ENCODE measurements at regions not wholly inside any gene's neighbourhood (a gene's known extent, or its start where the extent isn't known, plus 50 kb on each side); places are given as distances from the start of the nearest gene placed in this dataset.
A peak's percentile ranks its signal among the peaks of the same experiment; 100 is the strongest.

DNA sequence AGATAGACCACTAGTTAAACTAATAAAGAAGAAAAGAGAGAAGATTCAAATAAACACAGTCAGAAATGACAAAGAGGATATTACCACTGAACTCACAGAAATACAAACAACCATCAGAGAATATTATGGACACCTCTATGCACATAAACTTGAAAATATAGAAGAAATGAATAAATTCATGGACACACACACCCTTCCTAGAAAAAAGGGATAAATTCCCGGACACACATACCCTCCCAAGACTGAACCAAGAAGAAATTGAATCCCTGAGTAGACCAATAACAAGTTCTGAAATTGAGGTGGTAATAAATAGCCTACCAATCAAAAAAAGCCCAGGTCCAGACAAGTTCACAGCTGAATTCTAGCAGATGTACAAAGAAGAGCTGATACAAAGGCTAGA lies 187.9 kb downstream of the SEC23A start:
- no peak for DNase-seq
- in situ Hi-C loops (cut with MboI; ENCODE audit: low pct_unique_long_range_greater_than_20kb, low sequenced_read_pairs): no loop called here

DNA sequence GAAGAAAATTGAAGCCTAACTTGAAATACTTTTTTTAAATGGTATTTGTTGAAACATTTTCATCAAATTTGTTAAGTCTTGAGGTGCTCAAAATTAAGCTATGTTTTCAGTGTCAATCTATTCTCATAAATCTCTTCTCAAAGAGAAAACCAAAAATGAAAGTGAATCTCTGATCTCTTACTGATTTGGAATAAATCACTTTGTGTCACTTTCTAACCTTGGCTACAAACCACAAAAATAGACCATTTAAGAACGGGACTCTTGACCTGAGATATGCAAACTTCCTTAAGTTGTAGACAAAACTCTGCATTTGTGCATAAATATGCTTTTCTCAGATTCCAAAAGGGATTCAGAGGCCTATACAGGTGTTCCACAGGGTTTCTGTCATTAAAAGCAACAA lies 192.9 kb downstream of the SEC23A start:
- in situ Hi-C loops (cut with MboI; ENCODE audit: low pct_unique_long_range_greater_than_20kb, low sequenced_read_pairs): no loop called here
- no peak for DNase-seq

DNA sequence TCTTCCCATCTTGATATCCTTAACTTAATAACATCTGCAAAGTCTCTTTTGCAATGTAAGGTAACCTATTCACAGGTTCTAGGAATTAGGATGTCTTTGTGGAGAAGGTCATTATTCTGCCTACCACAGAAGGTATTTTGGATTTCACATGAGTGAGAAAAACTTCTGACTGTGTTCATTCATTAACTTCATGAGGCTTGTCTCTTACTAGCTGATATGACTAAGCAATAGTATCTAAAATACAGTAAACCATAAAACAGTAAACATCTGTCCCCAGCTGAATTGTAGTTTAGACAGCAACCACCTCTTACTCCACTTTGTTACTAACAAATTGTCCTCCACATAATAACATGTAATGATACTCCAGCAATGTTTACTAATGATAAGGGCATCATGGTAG lies 198.1 kb downstream of the SEC23A start:
- in situ Hi-C loops (cut with MboI; ENCODE audit: low pct_unique_long_range_greater_than_20kb, low sequenced_read_pairs): no loop called here
- DNase-seq: no peak

DNA sequence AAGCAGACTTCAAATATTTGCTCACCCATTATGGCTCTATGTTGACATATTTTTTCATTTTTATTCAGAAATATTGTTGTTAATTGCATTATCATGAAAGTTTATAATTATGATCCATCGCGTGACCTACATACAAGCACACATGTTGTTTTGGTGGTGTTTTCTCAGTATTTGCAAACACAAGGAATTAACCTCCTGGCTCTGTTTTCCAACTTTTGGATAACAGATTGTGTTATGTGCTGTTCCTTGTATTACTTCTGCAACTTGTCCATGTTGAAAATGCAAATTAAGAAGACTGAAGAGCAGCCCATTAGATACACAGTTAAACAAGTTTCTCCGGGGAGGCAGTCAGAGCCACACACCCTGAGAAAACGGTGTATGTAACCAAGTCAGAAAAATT lies 201.2 kb downstream of the SEC23A start:
- in situ Hi-C loops (cut with MboI; ENCODE audit: low pct_unique_long_range_greater_than_20kb, low sequenced_read_pairs): no loop called here
- DNase-seq: no peak

DNA sequence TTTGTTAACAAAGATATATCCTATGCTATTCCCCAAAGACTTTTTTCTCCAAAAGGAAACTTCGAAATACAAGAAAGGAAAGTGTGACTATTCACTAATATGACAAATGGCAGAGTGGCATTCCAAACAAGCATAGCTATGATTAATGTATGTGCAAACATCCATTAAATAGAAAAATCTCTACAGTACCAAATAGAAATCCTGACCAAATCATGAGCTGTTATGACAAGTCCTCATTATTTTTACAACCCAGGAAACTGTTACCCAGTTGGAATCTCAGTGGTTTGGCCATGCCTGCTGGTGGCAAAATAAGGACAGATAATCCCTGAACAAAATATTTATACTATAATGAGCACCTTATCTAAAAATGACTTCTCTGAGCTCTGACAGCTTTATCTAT lies 202.1 kb downstream of the SEC23A start:
- no peak for DNase-seq
- in situ Hi-C loops (cut with MboI; ENCODE audit: low pct_unique_long_range_greater_than_20kb, low sequenced_read_pairs): no loop called here

DNA sequence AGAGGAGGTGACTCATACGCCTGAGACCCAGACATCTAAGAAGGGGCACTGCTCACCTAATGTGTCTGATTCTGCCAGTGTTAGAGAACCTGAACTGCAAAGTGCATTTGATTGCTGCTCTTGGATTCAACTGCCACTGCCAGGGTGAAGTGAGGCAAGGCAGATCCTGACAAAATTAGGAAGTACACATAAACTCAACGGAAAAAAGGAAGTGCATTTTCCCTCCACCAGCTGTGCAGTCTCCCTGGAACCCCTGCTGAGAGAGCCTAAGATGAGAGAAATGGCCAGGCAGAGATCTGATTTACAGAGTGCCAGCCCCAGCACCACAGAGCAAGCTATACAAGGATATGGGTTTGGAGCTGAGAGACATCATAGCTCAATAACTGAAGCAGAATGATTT lies 215.3 kb downstream of the SEC23A start:
- in situ Hi-C loops (cut with MboI; ENCODE audit: low pct_unique_long_range_greater_than_20kb, low sequenced_read_pairs): no loop called here
- DNase-seq: peak; percentile 33

DNA sequence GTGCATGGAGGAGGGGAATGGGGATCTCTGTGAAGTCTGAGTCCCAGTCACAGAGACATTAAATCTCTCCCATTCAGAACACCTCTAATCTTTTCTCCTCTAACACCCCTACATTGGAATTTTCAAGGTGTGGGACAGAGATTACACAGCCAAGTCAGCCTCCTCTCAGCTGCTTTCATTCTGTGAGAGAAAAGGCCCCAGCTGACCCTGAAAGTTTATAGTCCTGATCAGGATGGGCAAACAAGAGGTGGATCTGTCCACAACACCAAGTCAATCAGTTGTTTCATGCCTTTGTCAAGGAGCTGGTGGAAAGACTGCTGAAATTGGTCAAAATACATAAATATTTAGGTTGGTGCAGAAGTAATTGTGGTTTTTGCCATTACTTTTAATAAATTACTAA lies 218.9 kb downstream of the SEC23A start:
- no peak for DNase-seq

DNA sequence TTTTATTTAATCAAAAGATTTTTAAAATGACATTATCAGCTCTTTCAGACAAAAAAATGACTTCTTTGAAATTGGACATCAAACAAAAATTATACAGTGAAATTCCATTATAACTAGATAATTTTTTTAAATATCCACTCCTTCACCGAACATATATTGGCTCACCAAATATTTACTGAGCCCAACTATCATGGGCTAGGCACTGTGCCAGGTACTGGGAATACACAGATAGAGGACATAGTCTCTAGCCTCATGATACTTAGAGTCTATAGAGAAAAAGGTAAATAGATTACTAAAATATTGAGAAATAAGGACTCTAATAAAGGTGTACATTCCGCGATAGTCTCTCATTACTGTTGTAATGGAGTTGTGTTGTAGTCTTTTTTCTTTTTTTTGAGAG lies 219.9 kb downstream of the SEC23A start:
- no peak for DNase-seq
- in situ Hi-C loops (cut with MboI; ENCODE audit: low pct_unique_long_range_greater_than_20kb, low sequenced_read_pairs): no loop called here

More for the DNA sequence above, 218.9 kb downstream of the SEC23A start:
- in situ Hi-C loops (cut with MboI; ENCODE audit: low pct_unique_long_range_greater_than_20kb, low sequenced_read_pairs): no loop called here

DNA sequence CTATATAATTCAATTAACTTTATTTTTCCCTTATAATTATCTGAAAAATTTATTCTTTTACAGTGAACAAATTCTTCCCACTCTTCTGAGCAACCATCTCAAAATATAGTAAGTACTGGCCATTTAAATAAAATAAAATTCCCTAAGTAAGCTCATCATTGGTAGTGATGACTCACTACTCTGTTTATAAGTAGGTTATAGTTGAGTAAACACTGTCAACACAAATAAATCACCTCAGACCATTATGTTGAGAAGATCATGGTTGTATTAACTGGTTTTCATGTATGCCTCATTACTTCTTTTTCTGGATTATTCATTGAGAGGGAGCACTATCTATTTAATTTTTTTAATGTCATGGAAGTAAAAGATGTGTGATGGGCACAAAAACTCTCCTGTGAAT lies 220.5 kb downstream of the SEC23A start:
- no peak for DNase-seq
- in situ Hi-C loops (cut with MboI; ENCODE audit: low pct_unique_long_range_greater_than_20kb, low sequenced_read_pairs): no loop called here

DNA sequence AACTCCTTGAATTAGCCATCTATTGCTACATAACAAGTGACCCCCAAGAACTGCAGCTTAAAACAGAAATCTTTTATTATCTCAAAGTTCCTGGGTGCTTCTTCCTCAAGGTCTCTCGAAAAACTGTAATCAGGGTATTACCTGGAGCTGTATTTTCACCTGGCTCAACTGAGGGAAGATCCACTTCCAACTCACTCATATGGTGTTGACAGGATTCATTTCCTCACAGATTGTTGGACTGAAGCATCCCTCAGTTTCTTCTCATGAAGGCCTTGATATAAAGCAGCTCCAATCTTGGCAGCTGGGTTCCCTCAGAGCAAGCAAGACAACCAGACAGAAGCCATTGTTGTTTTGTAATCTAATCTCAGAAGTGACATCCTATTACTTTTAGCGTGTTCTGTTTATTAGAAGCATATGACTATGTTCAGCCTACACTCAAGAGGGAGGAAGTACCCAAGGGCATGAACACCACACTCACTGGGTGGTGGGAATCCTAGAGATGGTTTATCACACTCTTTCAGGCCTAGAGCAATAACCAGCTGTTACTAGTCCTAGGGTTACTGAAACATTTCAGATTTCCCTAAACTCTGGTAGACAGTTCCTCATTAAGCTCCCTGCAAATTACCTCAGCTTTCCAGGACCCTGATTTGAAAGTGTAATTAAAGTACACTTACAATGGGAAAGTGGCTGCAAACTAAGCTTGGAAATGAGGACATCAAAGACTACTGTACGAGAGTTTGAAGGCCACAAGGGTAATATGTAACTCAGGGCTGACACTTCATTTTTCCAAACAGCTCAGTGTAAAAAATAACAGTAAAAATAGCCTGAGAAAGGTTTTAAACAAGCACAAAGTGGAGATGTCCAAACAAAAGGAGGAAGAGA lies 222.2 kb downstream of the SEC23A start:
- no peak for DNase-seq
- in situ Hi-C loops (cut with MboI; ENCODE audit: low pct_unique_long_range_greater_than_20kb, low sequenced_read_pairs): no loop called here

DNA sequence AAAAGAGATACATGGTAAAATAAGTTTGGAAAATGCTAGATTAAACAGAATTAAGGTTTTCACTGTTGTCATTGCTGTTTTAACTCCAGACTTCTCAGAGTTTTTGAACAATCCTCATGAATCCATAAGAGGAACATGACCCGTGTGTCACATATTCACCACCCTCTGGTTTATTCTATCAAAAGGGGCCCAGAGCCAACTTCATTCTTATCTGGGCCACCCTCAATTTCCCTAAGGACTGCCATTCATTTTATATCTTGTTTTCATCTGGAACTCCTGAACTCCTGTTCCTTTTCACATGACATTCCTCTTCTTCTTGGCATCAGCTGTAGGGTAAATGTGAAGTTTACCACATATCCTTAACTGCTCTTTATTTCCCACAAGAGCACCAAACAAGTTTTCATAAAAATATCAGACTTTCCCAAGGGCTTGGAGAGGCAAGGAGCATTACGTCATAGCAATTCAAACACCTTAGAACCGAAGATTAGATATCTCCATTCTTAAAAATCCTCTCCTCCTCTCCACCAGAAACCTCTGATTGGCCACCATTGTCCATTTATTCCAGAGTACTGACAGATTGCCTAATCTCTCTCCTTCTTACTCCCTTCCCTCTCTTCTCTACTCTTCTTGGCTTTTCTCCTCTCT lies 225.2 kb downstream of the SEC23A start:
- in situ Hi-C loops (cut with MboI; ENCODE audit: low pct_unique_long_range_greater_than_20kb, low sequenced_read_pairs): no loop called here
- no peak for DNase-seq

DNA sequence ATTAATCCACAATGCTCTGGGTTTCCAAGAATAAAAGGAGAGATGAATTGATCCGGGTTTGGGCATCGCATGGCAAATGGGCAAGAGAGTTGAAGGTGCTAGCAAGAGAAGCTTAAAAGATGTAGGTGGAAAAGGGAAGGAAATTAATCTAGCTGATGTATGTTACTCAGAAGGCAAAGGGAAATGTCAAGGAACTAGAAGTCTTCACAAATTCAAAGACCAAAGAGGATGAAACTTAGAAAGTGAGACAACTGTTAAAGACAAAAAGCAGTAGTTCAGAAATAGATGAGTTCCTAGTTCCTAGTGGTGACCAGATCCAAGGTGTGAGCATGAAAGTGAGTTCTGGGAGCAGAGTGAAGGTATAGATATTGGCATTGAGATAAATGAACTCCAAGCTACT lies 228.3 kb downstream of the SEC23A start:
- no peak for DNase-seq
- in situ Hi-C loops (cut with MboI; ENCODE audit: low pct_unique_long_range_greater_than_20kb, low sequenced_read_pairs): no loop called here

DNA sequence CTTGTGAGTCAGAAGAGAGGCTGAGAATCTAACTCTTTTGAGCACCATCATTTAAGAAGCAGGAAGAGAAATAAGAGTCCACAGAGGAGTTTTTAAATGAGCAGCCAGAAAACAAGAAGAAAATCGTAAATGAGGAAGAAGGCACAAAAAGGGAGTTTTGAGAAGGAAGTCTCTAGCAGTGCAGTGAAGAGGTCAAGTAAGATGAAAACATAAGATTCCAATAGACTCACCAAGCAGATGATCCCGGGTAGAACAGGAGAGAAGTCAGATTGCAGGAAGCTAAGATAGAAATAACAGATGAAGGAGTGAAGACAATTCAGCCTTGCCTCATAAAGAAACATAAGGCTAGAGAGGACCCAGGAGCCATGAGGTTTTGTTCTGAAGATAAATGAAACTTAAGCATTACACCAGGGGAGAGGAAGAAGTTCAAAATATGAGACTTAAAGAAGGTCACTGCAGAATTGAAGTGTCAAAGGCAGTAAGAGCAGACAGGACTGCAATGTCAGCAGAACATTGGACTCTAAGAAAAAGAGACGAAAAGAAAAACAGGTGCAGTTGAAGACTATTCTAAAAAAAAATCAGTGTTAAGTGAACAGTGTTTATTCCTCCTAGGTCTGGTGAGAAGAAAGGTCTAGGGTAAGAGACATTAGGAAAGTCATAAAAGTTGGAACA lies 229.0 kb downstream of the SEC23A start:
- peak; percentile 6 for DNase-seq
- in situ Hi-C loops (cut with MboI; ENCODE audit: low pct_unique_long_range_greater_than_20kb, low sequenced_read_pairs): no loop called here

DNA sequence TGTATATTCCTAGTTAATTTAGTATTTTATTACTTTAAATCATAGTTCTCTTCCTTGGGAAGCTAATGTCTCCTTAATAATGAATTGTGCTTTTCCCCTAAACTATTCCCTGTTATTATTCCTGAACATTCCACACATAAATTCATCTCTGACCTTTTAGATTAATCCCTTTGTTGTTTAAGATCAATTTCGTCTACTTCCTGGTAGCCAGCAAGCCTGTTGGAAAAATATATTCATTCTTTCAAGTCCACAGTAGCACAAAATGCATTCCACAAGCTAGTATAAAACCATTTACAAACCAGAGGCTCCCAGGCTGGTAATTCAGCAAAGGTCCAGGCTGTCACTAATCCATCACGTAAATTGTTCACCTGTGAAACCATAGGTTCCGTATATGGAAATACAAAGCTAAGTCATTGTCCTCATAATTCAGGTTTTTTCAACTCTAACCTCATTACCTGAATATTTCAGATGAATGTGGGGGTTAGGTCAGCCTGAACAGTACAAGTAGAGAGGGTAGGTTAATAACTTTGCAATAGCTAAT lies 232.7 kb downstream of the SEC23A start:
- in situ Hi-C loops (cut with MboI; ENCODE audit: low pct_unique_long_range_greater_than_20kb, low sequenced_read_pairs): no loop called here
- no peak for DNase-seq

DNA sequence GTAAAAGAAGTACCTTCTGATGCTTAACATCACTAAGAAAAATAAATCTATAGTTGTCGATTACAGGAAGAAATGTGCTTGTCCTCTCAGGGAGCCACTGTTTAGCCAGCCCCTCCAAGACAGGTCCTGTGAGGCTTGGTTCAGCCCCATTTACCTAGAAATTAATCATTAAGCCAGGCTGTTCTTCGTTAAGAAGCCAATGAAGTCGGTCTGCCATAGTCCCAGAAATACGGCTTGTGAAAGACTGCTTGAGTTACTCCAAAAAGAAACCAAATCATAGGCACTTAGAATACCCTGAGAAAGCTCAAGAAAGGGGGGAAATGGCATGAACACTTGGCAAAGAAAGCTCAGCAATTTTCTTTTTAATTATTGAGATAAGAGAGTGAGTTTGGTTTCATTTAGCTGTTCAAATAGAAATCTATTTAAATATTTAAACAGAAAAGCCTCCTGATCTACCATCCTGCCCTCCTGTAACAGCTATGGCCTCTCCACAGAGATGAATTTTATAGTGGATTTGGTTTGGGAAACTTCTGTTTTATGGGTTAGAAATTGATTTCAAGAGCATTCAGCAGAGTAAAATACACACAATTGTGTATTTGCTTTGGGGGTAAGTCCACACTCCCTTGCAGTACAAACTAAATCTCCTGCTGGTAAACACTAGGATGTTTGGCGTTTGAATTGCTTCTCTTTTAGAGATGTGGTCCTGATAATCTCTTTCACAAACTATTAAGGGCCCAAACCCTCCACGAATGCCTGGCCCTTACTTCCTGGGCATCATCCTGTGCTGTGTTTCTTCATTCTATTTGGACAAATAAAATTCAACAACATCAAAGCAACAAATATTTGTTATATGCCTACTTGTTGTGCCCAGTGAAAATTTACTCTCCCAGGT lies 234.4 kb downstream of the SEC23A start:
- DNase-seq: no peak
- in situ Hi-C loops (cut with MboI; ENCODE audit: low pct_unique_long_range_greater_than_20kb, low sequenced_read_pairs): no loop called here

DNA sequence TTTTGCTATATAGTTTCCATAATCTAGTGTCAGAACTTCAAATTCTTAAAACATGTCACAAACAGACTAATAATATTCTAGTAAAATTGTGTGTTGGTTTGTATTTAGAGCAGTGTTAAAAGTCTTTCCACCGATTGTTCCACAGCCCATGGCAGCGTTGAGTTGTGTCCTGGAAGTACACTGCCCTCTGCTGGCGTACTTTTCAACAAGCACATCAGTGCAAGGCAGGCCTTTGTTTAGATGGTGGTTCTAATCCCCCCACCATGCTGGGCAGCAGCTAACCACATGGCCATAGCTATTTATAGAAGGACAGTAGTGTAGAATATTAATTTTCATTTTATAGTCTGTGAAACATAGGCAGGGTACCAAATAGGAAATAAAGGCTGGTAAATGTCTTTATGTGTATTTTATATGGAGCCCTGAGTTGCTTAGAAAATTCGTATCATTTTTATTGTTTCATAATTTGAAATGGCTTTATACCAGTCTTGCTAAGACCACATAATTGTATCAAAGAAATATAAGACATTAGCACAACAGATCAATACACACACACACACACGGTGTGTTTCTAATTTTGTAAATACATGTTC lies 235.4 kb downstream of the SEC23A start:
- peak; percentile 71 for DNase-seq
- in situ Hi-C loops (cut with MboI; ENCODE audit: low pct_unique_long_range_greater_than_20kb, low sequenced_read_pairs): no loop called here

DNA sequence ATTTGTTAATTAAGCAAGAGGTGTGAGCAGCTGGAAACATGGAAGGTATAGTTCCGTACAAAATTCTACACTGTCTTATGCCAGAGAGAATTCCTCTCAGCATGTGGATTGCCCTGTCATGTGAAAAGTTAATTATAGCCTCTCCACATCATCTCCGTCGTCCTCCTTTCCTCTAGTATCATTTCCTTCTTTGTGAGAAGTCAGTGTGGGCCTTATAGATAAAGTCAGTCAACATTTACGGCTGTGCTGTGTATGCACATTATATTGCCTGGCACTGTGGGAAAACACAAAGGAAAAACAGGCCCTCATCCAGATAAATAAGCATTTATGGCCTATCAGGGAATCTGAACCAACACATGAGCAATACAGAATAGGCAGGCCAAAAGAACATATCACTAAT lies 236.6 kb downstream of the SEC23A start:
- in situ Hi-C loops (cut with MboI; ENCODE audit: low pct_unique_long_range_greater_than_20kb, low sequenced_read_pairs): no loop called here
- no peak for DNase-seq

DNA sequence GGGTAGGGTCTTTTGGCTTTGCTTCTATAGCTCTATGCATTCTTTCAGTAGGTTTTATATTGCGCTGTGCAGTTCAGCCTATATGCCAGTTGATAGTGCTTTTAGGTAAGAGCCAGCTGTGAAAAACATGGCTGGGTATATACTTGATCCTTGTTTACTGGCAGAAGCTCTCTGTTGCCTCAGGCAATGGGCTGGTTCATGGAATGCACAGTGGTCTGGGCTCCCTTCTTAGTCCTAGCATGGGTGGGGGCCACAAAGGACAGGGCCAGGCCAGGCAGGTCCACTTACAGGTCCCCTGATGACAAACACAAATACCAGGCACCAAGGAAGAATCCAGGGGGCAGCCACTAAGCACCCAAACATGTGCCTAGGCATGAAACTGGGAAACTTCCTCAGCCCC lies 240.7 kb downstream of the SEC23A start:
- in situ Hi-C loops (cut with MboI; ENCODE audit: low pct_unique_long_range_greater_than_20kb, low sequenced_read_pairs): no loop called here
- no peak for DNase-seq

DNA sequence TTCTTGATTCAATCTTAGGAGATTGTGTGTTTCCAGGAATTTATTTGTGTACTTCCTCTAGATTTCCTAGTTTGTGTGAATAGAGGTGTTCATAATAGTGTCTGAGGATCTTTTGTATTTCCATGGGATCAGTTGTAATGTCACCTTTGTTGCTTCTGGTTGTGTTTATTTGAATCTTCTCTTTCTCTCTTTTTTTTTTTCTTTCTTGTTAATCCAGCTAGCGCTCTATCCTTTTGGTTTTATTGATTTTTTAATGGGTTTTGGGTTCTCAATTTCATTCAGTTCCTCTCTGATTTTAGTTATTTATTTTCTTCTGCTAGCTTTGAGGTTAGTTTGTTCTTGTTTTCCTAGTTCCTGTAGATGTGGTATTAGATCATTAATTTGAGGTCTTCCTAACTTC lies 242.5 kb downstream of the SEC23A start:
- in situ Hi-C loops (cut with MboI; ENCODE audit: low pct_unique_long_range_greater_than_20kb, low sequenced_read_pairs): no loop called here
- DNase-seq: no peak

Data from KBM-7 (cell line).